ENCODE measurements at regions not wholly inside any gene's neighbourhood (a gene's known extent, or its start where the extent isn't known, plus 50 kb on each side); places are given as distances from the start of the nearest gene placed in this dataset.

DNA sequence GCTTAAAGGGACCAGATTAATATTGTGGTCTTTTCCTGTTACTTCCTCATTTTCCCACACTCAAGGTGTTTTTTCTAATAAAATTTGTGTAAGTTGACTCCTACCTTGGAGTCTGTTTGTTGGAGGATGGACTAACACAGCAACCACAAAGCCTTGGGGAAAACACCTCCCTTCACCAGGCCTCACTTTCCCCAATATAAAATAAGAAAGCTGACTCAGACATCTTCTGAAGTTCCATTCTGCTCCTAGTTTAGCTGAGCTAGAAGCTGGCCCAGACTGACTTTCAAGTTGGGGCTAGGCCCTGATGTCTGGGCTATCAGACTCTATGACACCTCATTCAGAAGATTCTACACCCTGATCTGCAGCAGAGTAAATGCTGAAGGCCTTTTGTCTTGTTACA, 73.0 kb upstream of the ADRB1 start (continued):
- no peak for TF ChIP-seq FOXA2 (IDR thresholded peaks at IDR 0.05)
- TF ChIP-seq HNF4G (IDR thresholded peaks at IDR 0.05): no peak
- TF ChIP-seq GABPA (IDR thresholded peaks at IDR 0.05 in 1 of 2, conservative IDR thresholded peaks at IDR 0.05 in 1 of 2): no peak

DNA sequence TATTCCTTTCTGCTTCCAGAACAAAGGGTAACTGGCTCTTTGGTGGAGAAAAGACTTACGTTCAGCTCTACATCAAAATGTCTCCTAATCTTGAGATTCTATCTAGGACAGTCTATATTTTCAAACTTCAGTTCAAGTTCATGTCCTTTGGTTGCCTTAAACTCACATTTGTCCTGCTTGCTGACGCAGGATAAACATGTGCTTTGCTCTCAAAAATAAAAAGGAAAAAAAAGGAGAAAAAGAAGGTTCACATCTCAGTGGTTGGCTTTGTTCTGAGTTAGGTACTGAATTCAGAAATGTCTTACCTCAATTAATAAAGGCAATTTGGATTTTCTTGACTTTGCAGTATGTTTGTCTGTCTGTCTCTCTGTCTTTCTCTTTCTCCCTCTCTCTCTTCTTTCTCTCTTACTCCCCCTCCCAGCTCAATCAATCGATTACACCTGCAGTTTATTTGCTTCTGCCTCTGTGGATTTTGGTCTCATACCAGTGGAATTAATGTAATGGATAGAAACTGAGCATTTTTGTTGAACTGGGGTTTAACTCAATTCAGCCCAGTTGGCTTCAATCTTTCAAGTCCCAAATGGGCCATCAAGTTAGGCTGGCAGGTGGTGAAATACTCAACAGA, 72.2 kb upstream of the ADRB1 start:
- Histone ChIP-seq H3K9me3 (ENCODE audit: control insufficient read depth in 4 of 4, low read length in 3 of 4) (no peaks in the 10 kb centered on the region), H3K36me3 (ENCODE audit: control insufficient read depth in 4 of 4, insufficient read depth in 3 of 4, low read depth in 1 of 4, low read length in 3 of 4) (no peaks in the 10 kb centered on the region), H3K9ac (ENCODE audit: low read depth in 1 of 2, low read length in 2 of 2) (no peak overlapping the region), H3K27me3 (ENCODE audit: control insufficient read depth in 4 of 4, insufficient read depth in 4 of 4, low read length in 3 of 4) (no peaks in the 10 kb centered on the region), H3K4me3 (ENCODE audit: low read depth in 1 of 3, low read length in 3 of 3) (no peak overlapping the region), H3K4me1 (ENCODE audit: control insufficient read depth in 4 of 4, insufficient read depth in 4 of 4, low read length in 3 of 4) (peaks cover 4 to 23% (median 8%) of the 10 kb centered on the region in 4 donors), H3K27ac (ENCODE audit: low read depth in 1 of 2, low read length in 2 of 2) (peak overlapping the region; percentile 22 to 73)
- no peak for DNase-seq (ENCODE audit: low spot score)
- WGBS: 34% methylated on average over 3 of the region's 3 CpGs
- TF ChIP-seq YY1 (IDR thresholded peaks at IDR 0.05) (peak; percentile 63), FOXA2 (IDR thresholded peaks at IDR 0.05) (no peak), NR2F2 (IDR thresholded peaks at IDR 0.05) (no peak), RXRA (IDR thresholded peaks at IDR 0.05) (peak; percentile 62 to 75), JUND (IDR thresholded peaks at IDR 0.05) (peak in 1 of 2 donors; percentile 46), RAD21 (IDR thresholded peaks at IDR 0.05) (peak; percentile 35 to 50), HNF4A (conservative IDR thresholded peaks at IDR 0.05) (peak; percentile 67 to 68), EGR1 (IDR thresholded peaks at IDR 0.05; ENCODE audit: low read depth in 2 of 2) (peak in 1 of 2 donors; percentile 43), GABPA (IDR thresholded peaks at IDR 0.05 in 1 of 2, conservative IDR thresholded peaks at IDR 0.05 in 1 of 2) (no peak), SP1 (IDR thresholded peaks at IDR 0.05) (peak; percentile 77), TAF1 (conservative IDR thresholded peaks at IDR 0.05) (no peak)
- TF ChIP-seq, protein P1, sequence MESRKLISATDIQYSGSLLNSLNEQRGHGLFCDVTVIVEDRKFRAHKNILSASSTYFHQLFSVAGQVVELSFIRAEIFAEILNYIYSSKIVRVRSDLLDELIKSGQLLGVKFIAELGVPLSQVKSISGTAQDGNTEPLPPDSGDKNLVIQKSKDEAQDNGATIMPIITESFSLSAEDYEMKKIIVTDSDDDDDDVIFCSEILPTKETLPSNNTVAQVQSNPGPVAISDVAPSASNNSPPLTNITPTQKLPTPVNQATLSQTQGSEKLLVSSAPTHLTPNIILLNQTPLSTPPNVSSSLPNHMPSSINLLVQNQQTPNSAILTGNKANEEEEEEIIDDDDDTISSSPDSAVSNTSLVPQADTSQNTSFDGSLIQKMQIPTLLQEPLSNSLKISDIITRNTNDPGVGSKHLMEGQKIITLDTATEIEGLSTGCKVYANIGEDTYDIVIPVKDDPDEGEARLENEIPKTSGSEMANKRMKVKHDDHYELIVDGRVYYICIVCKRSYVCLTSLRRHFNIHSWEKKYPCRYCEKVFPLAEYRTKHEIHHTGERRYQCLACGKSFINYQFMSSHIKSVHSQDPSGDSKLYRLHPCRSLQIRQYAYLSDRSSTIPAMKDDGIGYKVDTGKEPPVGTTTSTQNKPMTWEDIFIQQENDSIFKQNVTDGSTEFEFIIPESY (IDR thresholded peaks at IDR 0.05): peak; percentile 61
- TF ChIP-seq, protein P2, sequence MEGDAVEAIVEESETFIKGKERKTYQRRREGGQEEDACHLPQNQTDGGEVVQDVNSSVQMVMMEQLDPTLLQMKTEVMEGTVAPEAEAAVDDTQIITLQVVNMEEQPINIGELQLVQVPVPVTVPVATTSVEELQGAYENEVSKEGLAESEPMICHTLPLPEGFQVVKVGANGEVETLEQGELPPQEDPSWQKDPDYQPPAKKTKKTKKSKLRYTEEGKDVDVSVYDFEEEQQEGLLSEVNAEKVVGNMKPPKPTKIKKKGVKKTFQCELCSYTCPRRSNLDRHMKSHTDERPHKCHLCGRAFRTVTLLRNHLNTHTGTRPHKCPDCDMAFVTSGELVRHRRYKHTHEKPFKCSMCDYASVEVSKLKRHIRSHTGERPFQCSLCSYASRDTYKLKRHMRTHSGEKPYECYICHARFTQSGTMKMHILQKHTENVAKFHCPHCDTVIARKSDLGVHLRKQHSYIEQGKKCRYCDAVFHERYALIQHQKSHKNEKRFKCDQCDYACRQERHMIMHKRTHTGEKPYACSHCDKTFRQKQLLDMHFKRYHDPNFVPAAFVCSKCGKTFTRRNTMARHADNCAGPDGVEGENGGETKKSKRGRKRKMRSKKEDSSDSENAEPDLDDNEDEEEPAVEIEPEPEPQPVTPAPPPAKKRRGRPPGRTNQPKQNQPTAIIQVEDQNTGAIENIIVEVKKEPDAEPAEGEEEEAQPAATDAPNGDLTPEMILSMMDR (IDR thresholded peaks at IDR 0.05; ENCODE audit: low read depth, low read length, missing input control): no peak
- TF ChIP-seq, protein P3, sequence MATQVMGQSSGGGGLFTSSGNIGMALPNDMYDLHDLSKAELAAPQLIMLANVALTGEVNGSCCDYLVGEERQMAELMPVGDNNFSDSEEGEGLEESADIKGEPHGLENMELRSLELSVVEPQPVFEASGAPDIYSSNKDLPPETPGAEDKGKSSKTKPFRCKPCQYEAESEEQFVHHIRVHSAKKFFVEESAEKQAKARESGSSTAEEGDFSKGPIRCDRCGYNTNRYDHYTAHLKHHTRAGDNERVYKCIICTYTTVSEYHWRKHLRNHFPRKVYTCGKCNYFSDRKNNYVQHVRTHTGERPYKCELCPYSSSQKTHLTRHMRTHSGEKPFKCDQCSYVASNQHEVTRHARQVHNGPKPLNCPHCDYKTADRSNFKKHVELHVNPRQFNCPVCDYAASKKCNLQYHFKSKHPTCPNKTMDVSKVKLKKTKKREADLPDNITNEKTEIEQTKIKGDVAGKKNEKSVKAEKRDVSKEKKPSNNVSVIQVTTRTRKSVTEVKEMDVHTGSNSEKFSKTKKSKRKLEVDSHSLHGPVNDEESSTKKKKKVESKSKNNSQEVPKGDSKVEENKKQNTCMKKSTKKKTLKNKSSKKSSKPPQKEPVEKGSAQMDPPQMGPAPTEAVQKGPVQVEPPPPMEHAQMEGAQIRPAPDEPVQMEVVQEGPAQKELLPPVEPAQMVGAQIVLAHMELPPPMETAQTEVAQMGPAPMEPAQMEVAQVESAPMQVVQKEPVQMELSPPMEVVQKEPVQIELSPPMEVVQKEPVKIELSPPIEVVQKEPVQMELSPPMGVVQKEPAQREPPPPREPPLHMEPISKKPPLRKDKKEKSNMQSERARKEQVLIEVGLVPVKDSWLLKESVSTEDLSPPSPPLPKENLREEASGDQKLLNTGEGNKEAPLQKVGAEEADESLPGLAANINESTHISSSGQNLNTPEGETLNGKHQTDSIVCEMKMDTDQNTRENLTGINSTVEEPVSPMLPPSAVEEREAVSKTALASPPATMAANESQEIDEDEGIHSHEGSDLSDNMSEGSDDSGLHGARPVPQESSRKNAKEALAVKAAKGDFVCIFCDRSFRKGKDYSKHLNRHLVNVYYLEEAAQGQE (IDR thresholded peaks at IDR 0.05): peak; percentile 47
- TF ChIP-seq, protein P4, sequence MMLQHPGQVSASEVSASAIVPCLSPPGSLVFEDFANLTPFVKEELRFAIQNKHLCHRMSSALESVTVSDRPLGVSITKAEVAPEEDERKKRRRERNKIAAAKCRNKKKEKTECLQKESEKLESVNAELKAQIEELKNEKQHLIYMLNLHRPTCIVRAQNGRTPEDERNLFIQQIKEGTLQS (IDR thresholded peaks at IDR 0.05): peak; percentile 39
- TF ChIP-seq, protein P5, sequence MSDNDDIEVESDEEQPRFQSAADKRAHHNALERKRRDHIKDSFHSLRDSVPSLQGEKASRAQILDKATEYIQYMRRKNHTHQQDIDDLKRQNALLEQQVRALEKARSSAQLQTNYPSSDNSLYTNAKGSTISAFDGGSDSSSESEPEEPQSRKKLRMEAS (IDR thresholded peaks at IDR 0.05): peak; percentile 51

All from liver (tissue), 8 donors.